ENCODE measurements at regions not wholly inside any gene's neighbourhood (a gene's known extent, or its start where the extent isn't known, plus 50 kb on each side); places are given as distances from the start of the nearest gene placed in this dataset.

DNA sequence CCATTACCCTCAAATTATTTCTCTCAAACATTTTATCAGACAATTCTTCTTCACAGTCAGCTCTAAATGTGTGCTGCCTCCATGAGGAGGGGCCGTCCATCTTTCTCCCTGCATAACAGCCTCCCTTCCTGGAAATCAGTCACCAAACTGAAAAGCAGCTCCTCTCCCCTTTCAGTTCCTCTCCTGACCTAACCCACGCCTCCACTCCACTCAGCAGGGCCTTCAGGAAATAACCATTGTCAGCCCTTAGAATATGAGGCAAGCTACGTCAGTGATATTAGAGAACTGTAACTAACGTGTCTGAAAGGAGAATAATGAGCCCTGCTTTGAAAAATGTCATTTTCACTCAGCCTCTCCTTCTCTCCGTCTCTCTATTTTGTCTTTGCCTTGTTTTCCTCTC lies 116.2 kb downstream of the OLFM4 start:
- DNase-seq (ENCODE audit: low spot score), result no peak

DNA sequence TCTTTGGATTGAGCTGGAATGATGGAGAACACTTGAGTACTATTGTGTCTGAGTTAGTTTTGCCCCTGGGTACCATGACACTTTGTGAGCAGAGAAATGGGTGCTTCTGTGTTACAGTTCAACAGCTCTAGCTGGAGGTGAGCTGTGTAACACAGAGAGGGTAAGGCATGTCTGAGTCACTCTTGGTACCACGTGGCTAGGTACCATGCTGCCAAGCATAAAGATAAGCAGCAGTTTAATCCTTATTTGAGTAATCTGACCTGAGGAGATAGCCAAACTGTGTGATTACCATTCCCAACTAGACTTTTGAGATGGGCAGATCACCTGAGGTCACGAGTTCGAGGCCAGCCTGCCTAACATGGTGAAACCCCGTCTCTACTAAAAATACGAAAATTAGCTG lies 122.0 kb downstream of the OLFM4 start:
- no peak for DNase-seq (ENCODE audit: low spot score)

DNA sequence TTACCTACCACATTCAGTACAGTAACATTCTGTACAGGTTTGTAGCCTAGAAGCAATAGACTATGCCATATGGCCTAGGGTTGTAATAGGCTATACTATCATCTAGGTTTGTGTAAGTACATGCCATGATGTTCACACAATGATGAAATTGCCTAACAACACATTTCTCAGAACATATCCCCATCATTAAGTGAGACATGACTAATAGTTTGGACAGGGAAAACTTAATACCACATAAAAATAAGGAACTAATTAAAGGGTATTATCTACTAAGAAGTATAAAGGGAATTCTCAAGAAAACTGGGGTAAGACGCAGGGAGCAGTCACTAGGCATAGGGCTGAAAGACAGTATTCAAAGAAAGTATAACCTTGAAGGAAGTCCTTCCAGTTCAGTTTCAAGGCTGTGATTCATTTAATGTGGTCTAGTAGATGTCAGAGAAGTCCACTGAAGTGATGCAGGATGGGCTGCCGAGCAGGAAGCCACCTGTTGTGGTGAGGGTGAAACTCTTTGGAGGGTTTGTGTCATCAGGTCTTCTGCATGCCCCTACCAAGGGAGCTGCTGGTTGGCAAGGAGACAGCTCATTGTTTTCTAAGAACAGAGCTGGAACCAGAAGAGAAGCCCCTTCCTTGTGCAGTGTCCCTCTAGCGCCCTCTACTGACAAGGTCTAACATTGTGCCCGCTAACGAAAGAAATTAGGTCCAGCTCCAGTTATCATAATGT lies 122.9 kb downstream of the OLFM4 start:
- DNase-seq (ENCODE audit: low spot score), result peak; percentile 79

DNA sequence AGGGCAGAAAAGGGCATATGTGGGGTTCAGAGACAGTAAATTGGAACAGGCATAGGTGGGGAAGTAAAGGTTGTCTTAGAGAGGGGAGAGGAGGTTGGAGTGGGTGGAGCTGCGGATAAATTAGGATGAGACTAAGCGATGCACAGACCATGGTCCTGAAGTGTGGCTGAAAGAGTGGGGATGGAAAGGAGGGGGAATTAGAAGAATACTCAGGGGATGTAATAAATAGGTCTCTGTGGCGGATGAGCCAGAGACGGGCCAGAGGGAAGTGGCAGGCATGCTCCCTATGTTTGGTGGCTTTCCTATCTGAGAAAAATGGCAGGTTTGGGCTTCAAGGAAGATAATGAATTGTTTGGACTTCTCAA lies 123.4 kb downstream of the OLFM4 start:
- DNase-seq (ENCODE audit: low spot score), result no peak

DNA sequence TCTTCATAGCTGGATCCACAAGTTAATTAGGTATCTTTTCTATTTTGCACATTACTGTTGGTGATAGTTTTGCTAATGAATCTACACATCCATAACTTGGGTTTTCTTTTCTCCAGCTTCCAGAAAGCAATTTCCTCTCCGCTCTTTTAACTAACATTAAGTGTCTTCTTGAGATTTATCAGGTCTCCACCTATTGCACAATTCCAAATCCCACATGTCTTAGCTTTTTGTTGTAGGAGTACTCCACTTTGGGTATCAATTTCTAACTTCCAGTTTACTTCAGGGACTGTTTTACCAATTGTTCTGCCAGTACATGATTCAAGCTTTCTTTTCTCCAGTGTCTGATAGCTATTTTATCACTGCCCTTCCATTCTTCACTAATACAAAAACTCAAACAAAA lies 129.6 kb downstream of the OLFM4 start:
- DNase-seq (ENCODE audit: low spot score), result no peak

DNA sequence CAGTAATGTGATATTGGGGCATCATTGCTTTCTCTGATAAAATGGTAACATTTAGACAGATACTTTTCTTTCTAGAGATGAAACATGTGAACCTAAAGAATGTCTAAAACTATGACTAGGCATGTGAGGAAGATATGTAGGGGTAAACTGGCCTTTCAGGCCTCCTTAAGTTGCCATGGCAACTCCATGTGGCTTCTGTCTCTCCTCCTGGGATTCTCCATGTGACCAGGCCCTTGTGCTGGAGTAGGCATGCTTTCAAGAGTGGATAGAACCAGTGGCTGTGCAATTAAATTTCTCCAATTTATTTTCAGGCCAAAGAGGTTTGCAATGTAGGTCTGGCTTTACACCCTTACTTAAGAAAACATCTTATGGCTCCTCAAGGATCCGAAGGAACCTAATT lies 130.8 kb downstream of the OLFM4 start:
- DNase-seq (ENCODE audit: low spot score), result no peak

DNA sequence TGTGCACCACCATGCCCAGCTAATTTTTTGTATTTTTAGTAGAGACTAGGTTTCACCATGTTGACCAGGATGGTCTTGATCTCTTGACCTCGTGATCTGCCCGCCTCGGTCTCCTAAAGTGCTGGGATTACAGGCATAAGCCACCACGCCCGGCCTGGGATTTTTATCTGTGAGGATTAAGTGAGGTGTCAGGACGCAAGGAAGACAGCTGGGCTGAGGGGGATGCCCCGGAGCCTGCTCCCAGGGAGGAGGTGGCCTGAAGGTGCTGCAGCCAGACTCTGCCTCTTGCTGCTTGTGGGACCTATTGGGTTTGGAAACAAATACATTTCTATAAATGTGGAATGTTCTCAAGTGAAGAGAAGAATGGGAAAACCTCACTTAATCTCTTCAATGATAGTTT lies 131.6 kb downstream of the OLFM4 start:
- no peak for DNase-seq (ENCODE audit: low spot score)

DNA sequence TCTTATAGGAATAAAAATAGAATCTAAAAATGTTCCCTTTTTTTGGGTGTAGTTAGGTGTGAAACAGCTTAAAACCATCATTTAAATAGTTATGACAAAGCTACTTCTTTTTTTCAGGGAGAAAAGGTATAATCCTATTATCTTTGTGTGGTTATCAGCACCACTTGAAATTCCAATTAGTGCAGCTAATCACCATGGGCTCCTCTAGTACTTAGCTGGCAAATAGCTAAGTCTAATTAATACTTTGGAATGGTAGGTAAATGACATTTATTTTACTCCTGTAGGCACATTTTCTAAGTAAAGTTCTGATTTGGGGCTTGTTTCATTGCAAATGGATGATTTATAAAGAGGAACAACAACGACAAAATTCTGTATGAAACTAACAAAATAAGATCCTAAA lies 132.6 kb downstream of the OLFM4 start:
- no peak for DNase-seq (ENCODE audit: low spot score)

DNA sequence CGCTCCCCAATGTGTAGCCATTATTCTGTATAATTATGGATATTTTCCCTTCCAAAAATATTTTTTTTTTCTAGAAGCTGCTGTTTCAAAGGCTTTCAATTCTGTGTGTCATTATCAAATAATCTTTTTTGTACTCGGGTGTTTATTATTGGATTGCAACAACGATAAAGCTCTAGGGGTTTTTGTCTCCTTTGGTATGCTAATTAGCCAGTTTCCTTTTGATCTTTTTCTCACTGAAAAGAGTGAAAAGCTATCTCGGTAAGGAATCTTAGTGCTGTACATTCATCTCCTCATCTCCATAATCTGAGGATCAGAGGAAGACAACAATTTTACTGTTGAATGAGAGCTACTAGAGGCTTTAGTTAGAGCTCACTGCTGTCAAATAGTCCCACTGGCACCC lies 136.6 kb downstream of the OLFM4 start:
- DNase-seq (ENCODE audit: low spot score), result no peak

DNA sequence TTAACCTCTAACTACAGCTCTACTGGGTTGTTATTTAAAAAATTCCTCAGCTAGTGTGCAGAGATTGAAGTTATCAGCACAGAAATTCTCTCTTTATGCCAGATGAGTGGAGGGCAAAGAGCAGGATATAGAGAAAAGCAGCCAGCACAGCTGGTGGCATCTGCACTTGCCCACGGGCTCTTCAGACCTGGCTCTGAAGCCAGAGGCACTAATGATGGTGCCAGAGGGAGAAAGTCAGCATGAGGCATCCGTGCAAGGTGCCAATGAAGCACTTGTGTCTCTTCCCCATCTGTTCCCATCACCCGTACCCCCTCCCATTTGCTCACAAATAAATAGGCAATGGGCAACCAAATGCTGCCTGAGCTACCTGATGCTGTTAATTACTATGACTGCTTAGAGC lies 138.9 kb downstream of the OLFM4 start:
- DNase-seq (ENCODE audit: low spot score), result no peak

DNA sequence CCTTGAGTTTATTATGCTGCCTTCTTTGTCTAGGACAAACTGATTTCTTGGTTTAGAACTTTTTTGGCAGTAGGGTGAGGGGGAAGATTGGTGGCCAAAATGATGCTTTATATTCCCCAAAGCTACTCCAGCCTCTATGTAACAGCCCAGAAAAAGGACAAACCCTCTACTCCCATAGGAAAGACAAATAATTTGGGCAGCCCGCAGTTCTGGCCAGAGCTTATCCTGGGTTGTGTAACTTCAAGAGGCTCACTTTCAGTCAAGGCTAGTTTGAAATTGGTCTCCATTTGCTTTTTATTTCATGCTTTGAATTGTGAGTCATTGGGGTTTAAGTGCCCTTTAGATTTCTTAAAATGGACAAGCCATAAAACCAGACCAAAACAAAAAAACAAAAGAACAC lies 142.3 kb downstream of the OLFM4 start:
- DNase-seq (ENCODE audit: low spot score), result no peak

DNA sequence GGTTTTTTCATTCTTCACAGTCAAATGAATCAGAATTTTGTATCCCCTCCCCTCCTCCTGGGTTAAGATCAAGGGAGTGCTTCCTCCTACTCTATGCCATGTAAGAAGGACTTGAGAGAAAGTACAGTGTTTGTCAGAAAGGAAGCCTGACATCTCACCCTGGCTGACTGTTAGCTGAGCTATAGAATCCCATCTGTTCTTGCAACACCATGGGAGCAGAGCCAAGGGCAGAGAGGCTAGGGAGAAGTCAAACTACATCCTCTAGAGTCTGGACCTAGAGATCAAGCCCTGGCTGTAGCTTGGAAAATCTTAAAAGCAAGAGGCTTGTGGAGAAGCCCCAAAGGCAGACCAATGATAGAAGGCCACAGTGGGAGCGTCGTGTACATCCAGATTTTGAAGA lies 145.9 kb downstream of the OLFM4 start:
- no peak for DNase-seq (ENCODE audit: low spot score)

DNA sequence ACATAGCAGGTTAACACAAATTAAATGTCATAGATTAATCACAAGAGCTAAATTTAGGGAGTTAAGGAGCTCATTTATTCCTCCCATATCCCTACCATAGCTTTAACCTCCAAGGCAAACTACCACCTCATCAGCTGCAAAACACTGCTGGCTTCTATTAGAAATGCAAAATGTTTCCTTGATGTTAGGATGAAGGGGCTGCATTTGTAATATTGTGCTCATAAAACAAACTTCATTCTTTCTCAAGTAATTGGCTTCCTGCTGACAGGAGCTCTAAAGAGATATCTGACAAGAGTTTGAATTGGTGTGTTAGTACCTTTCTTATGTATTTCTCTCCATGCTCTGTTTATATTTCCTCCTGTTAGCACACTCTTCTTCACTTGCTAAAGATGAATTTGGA lies 152.1 kb downstream of the OLFM4 start:
- no peak for DNase-seq (ENCODE audit: low spot score)

DNA sequence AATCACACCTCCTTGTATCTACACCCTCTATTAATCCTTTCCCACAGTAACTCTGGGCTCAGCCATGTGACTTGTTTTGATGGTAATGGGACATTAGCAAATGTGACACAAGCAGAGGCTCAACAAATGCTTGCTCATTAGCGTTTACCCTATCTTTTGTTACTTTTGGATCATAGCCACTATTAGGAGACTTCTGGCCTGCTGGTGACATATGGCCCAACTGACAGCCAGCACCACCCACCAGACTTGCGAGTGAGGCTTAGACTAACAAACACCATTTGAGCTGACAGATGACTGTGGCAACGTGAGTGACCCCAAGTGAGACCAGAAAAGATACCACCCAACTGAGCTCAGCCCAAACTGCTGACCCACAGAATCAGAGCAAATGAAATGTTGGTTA lies 154.1 kb downstream of the OLFM4 start:
- DNase-seq (ENCODE audit: low spot score), result no peak

DNA sequence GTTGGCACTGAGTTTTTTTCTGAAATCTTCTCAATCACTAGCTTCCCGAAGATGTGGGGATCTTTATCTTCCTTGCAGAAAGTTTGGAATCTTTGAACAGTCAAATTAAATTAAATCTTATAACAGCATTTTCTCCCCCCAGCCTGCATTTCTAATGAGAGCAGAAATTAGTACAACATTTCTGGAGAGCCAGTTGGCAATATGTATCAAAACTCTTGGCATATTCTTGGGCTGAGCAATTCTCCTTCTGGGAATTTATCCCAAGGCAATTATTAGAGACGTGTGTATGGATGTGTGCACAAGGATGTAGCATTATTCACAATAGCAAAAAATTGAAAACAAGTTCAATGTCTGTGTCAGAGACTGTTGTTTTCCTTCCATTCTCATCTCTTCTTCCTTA lies 159.5 kb downstream of the OLFM4 start:
- DNase-seq (ENCODE audit: low spot score), result no peak

DNA sequence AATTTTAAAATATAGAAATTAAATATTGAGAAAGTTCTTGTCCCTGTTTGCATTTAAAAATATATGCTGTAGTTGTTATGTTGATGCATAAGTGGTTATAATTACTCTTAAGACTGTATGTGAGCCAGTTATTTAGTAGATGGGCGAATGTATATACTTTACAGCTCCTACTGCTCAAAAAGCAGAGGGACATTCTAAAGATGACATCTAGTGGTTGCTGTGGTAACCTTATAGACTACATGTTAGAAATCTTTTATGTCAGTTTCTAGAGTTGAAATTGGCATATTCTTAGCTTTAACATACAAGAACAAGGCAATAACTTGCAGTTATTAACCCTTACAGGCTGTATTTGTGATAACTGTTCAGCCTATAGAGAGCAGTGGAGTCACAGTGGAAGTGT lies 160.5 kb downstream of the OLFM4 start:
- DNase-seq (ENCODE audit: low spot score), result no peak

DNA sequence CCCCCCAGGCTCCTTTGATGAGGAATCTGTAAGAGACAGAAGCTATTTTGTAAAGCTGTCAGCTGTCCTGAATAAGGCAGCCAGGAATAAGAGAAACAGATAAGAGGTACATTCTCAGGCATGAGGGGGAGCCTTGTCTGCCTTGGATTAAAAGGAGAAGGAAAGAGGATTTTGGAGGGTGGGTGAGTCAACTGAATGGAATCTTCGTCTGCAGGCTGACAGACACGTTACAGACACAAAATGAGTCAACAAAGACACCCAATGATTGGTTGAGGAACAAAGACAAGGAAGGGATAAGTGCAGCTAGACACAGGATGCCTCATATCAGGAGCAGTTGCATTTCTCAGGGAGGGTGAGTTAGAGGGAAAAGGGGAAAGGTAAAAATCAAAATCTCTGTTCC lies 162.5 kb downstream of the OLFM4 start:
- DNase-seq (ENCODE audit: low spot score), result no peak

DNA sequence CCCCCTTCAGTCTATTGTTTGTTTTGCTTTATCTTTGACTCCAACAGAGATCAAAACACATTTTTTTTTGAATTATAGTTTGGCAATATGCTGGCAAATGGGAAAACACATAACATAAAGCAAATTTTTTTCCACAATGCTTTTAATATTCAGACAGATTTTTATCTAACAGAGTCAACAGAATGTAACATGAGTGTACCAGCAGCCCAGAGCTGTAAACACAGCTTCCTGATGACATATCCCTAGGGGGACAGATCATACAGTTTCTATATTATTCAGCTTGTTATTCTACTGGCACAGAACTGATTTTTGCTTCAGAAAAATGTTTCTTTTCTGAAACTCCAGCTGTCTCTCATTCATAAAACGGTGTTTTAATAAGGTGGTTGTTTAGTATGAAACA lies 168.8 kb downstream of the OLFM4 start:
- DNase-seq (ENCODE audit: low spot score), result no peak

DNA sequence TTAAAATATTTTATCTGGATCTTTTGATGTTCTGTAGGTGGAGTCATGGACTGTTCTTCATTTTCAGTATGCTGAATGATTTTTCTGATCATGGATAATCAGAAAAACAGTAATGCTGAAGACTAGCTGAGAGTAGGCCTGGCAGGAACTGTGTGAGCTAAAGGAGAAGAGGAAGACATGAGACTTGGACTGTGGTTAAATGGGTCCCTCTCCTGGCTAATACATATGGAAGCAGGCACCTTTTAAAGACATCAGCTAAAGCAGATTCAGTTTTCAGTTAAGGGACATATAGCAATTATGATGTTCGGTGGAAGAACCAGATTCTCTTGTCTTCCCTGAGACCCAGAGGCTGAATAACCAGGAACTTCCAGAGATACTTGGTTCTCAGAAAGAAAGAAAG lies 169.4 kb downstream of the OLFM4 start:
- DNase-seq (ENCODE audit: low spot score), result peak; percentile 7

DNA sequence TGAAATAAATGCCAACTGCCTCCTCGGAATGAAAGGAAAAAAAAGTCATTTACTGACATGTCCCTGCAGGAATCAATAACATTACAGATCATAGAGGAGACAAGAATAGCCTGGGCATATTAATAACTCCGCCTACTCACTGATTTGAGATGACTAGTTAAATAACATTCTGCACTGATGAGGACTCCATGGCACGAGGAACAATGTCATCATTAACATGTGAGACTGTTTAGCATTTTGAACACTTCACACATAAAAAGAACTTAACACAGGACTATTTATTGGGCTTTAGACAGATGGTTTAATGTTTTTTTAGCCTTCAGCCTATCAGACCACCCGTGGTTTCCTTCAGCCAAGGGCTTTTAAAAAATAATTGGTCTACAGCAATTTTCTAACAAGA lies 170.1 kb downstream of the OLFM4 start:
- no peak for DNase-seq (ENCODE audit: low spot score)

DNA sequence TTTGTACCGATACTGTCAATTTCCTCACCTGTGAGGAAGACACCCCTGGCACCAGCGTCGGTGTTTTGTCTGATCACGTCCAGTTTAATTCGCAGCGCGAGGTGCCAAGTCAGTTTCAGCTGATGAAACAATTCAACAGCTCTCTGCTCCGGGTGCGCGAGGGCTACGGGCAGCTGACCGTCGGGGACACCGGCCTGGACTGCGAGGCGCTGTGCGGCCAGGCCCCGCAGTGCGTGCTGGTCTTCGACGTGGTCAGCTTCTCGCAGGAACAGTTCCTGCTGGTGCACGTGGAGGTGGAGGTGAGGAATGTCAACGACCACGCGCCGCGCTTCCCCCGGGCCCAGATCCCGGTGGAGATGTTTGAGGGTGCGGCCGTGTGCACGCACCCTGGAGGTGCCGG lies 171.5 kb downstream of the OLFM4 start:
- no peak for DNase-seq (ENCODE audit: low spot score)

DNA sequence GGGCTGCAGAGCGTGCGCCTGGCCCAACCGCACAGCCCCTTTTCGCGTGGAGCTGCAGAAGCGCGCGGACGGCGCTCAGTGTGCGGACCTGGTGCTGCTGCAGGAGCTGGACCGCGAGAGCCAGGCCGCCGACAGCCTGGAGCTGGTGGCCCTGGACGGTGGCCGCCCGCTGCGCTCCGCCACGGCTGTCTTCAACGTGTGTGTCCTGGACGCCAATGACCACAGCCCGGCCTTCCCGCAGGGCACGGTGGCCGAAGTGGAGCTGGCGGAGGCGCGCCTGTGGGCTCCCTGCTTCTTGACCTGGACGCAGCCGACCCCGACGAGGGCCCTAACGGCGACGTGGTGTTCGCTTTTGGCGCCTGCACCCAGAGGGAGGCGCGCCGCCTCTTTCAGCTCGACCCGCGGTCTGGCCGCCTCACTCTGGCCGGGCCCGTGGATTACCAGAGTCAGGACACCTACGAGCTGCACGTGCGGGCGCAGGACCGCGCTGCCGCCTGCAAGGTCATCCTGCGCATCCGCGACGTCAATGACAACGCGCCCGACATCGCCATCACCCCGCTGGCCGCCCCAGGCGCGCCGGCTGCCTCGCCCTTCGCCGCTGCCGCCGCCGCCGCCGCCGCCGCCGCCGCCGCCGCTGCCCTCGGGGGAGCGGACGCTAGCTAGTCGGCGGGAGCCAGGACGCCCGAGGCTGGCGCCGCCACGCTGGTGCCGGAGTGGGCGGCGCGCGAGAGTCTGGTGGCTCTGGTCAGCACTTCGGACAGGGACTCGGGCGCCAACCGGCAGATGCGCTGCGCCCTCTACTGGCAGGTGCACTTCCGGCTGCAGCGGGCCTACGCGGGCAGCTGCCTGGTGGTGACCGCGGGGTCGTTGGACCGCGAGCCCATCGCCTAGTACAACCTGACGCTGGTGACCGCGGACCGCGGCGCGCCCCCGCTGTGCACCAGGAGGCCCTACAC lies 172.2 kb downstream of the OLFM4 start:
- DNase-seq (ENCODE audit: low spot score), result no peak

DNA sequence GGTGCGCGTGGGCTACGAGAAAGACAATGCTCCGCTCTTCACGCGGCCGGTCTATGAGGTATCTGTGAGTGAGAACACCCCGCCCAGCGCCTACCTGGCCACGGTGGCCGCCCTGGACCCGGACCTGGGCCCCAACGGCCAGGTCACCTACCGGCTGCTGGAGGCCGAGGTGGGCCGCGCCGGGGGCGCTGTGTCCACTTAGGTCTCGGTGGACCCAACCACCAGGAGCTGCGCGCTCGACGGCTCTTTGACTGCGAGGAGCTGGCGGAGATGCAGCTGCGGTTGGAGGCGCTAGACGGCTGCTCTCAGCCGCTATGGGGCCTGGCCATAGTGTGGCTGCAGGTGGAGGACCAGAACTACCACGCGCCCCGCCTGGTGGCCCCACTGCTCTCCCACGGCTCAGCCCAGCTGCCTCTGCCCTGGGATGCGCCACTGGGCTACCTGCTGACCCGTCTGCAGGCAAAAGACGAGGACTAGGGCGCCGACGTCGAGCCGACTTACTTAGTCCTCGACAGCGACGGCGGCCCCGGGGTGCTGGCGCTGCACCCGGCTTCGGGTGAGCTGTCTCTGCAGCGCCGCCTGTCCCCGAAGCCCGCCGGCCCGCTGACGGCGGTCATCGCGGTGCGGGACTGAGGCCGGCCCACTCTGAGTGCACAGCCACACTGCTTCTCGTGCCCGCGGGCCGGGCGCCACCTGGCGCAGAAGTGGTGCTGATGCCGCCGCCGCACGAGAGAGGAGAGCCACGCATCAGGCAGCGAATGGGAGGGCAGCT lies 173.0 kb downstream of the OLFM4 start:
- no peak for DNase-seq (ENCODE audit: low spot score)

All from pons (tissue), 1 donor.